K562 (cell line): ENCODE measurements at regions not wholly inside any gene's neighbourhood (a gene's known extent, or its start where the extent isn't known, plus 50 kb on each side); places are given as distances from the start of the nearest gene placed in this dataset.

Experiments used
- ATAC-seq: fragments of 200-7000 bp; cut with Tn5 transposase; 3 replicates; pipeline ENCODE4 v1.9.1; 2020; ENCODE audit warnings: moderate library complexity
- BruUV-seq: library from RNA; stranded (reverse); fragments of 400-500 nt; replicated peaks from 2 replicates; lab custom pipeline; 2021; lab: Mats Ljungman, UMichigan
- CTCF ChIA-PET: fragments of 300-600 bp; formaldehyde crosslinking; extraction: SDS; loops from one replicate; lab custom pipeline; 2021; ENCODE audit warnings: low intra/inter-chr PET ratio; lab: Yijun Ruan, JAX
- POLR2A ChIA-PET: fragments of 300-600, 350-650 bp; sonication (Branson Sonifier 250); formaldehyde crosslinking; extraction: SDS; loops from one replicate; lab custom pipeline; 2021; ENCODE audit warnings: antibody characterized with exemption, inconsistent platforms; lab: Yijun Ruan, JAX
- DNase-seq, 4 experiments: peaks; one replicate each; pipeline versions ENCODE4 v3.0.0 to v3.0.0-alpha.2; 2011 to 2018; ENCODE audit warnings: low spot score in 3 of 4, mixed read lengths in 3 of 4; ENCODE audit errors: extremely low read depth in 1 of 4
- FAIRE-seq: peaks from 2 replicates; lab custom pipeline; 2011; peaks lifted over from hg19 to GRCh38; lab: Jason Lieb, UNC
- H2AFZ ChIP-seq: 2 replicates; pipeline ENCODE4 v1.6.0; 2011; ENCODE audit warnings: low read depth, low read length, control low read depth, inconsistent platforms
- H3K27ac ChIP-seq: fragments of 200-600 bp; 3 replicates; pipeline ENCODE4 v1.8.0; 2011; ENCODE audit warnings: low read depth, mild to moderate bottlenecking, control low read depth, inconsistent platforms, low read length, moderate library complexity, mixed read lengths; ENCODE audit errors: extremely low read depth
- H3K27me3 ChIP-seq, 2 experiments: fragments of 300-600 bp in 1 of 2; 2 replicates in 1 of 2; 3 replicates in 1 of 2; pipeline versions ENCODE4 v1.6.0 to v1.8.0; 2011; ENCODE audit warnings: inconsistent platforms in 2 of 2, low read length in 2 of 2, mild to moderate bottlenecking in 1 of 2, mixed read lengths in 1 of 2, moderate library complexity in 1 of 2; ENCODE audit not compliant: control insufficient read depth in 2 of 2, insufficient read depth in 2 of 2
- H3K36me3 ChIP-seq: fragments of 300-600 bp; 3 replicates; pipeline ENCODE4 v1.8.0; 2011; ENCODE audit warnings: mild to moderate bottlenecking, low read length, inconsistent platforms; ENCODE audit not compliant: control insufficient read depth, insufficient read depth
- H3K4me1 ChIP-seq, 2 experiments: fragments of 200-600 bp in 1 of 2; replicated peaks in 1 of 2; 2 replicates in 1 of 2; 3 replicates in 1 of 2; pipeline versions ENCODE4 v1.5.1 to v1.8.0; 2011; ENCODE audit warnings: inconsistent platforms in 2 of 2, low read length in 2 of 2, mild to moderate bottlenecking in 1 of 2, mixed read lengths in 1 of 2, moderate library complexity in 1 of 2; ENCODE audit not compliant: control insufficient read depth in 2 of 2, insufficient read depth in 2 of 2
- H3K4me2 ChIP-seq: 2 replicates; pipeline ENCODE4 v1.6.1; 2011; ENCODE audit warnings: low read length, control low read depth, inconsistent platforms, mixed read lengths; ENCODE audit not compliant: insufficient read depth
- H3K4me3 ChIP-seq: fragments of 200-600 bp; sonication (generic), shearing (Covaris generic); 2 replicates; pipeline ENCODE4 v1.5.1; 2016; ENCODE audit warnings: control low read depth, inconsistent platforms
- H3K79me2 ChIP-seq: fragments of 200-600 bp; 3 replicates; pipeline ENCODE4 v1.8.0; 2011; ENCODE audit warnings: low read length, inconsistent platforms; ENCODE audit not compliant: control insufficient read depth, insufficient read depth
- H3K9ac ChIP-seq, 2 experiments: 2 replicates each; pipeline versions ENCODE4 v1.6.0 to v1.6.1; 2011; ENCODE audit warnings: low read depth in 2 of 2, low read length in 2 of 2, control low read depth in 1 of 2, inconsistent platforms in 1 of 2, mild to moderate bottlenecking in 1 of 2, mixed read lengths in 1 of 2; ENCODE audit not compliant: insufficient read depth in 1 of 2
- H3K9me1 ChIP-seq: one replicate; pipeline ENCODE4 v1.6.0; 2011; ENCODE audit warnings: inconsistent platforms, mild to moderate bottlenecking, low read length, moderate library complexity; ENCODE audit not compliant: control insufficient read depth, insufficient read depth
- H3K9me3 ChIP-seq: replicated peaks from 2 replicates; pipeline ENCODE4 v1.5.1; 2011; ENCODE audit warnings: low read depth, low read length, inconsistent platforms; ENCODE audit not compliant: control insufficient read depth, insufficient read depth
- H4K20me1 ChIP-seq: replicated peaks from 2 replicates; pipeline ENCODE4 v1.6.1; 2011; ENCODE audit warnings: low read length, inconsistent platforms, mixed read lengths; ENCODE audit not compliant: control insufficient read depth, insufficient read depth
- CBX3 ChIP-seq, 2 experiments: IDR thresholded peaks; 1 replicate in 1 of 2; 2 replicates in 1 of 2; pipeline ENCODE4 v1.6.1; 2012; ENCODE audit warnings: inconsistent platforms in 2 of 2, low read length in 2 of 2, borderline replicate concordance in 1 of 2, control low read depth in 1 of 2
- CCNT2 ChIP-seq: IDR thresholded peaks from 2 replicates; pipeline ENCODE4 v1.6.1; 2011; ENCODE audit warnings: borderline replicate concordance, low read depth, mild to moderate bottlenecking, moderate library complexity, mixed read lengths, low read length; ENCODE audit not compliant: insufficient read length; ENCODE audit errors: extremely low read depth
- CHAMP1 ChIP-seq: fragments of 450-650 bp; IDR thresholded peaks from 2 replicates; pipeline ENCODE4 v1.6.1; 2016; ENCODE audit warnings: mild to moderate bottlenecking
- ETV5 ChIP-seq: sonication (generic); formaldehyde crosslinking; IDR thresholded peaks from 2 replicates; pipeline ENCODE4 v1.4.0; 2020; ENCODE audit warnings: low read depth, mild to moderate bottlenecking, missing genetic modification reagents
- MAFG ChIP-seq: fragments of 450-650 bp; conservative IDR thresholded peaks from 2 replicates; pipeline ENCODE4 v1.6.1; 2016; ENCODE audit warnings: missing genetic modification characterization, missing compliant biosample characterization
- NFE2 ChIP-seq: IDR thresholded peaks from 2 replicates; pipeline ENCODE4 v1.6.1; 2014; ENCODE audit warnings: antibody characterized with exemption, low read depth
- PTTG1 ChIP-seq: fragments of 450-650 bp; IDR thresholded peaks from 2 replicates; pipeline ENCODE4 v1.6.1; 2016; ENCODE audit warnings: low read depth, mild to moderate bottlenecking, missing genetic modification characterization, missing compliant biosample characterization
- TFE3 ChIP-seq: fragments of 450-650 bp; formaldehyde crosslinking; IDR thresholded peaks from 2 replicates; pipeline ENCODE4 v1.4.0; 2020; ENCODE audit warnings: mild to moderate bottlenecking, mixed read lengths
- ZNF316 ChIP-seq: fragments of 450-650 bp; IDR thresholded peaks from 2 replicates; pipeline ENCODE4 v1.6.1; 2016
- ZNF586 ChIP-seq: fragments of 450-650 bp; formaldehyde crosslinking; conservative IDR thresholded peaks from 2 replicates; pipeline ENCODE4 v1.4.0; 2020; ENCODE audit warnings: mild to moderate bottlenecking, moderate library complexity
- WGBS: fragments of 100-300 bp; shearing (Covaris generic); methylation state at CpG from one replicate; pipeline ENCODE4 v1.1.6; 2016; ENCODE audit warnings: low coverage, mixed read lengths; ENCODE audit not compliant: insufficient coverage; ENCODE audit errors: missing lambda C conversion rate; 5-methylcytosine and 5-hydroxymethylcytosine counted together
- in situ Hi-C: fragments of 300-500 bp; cut with MboI; formaldehyde crosslinking; loops from 4 replicates; pipeline ENCODE4 v1.15.0; 2018; ENCODE audit warnings: inconsistent platforms, mixed read lengths
- intact Hi-C: fragments of 100-400 bp; cut with micrococcal nuclease; formaldehyde crosslinking; loops from 2 replicates; pipeline ENCODE4 v1.14.2; 2022

GRCh38 chrX:56029188-56029587 lies 203.0 kb upstream of the KLF8 start:
- Histone ChIP-seq H3K9me3 (no peaks in the 10 kb centered on the region), H3K4me2 (no peak overlapping the region), H3K9me1 (no peaks in the 10 kb centered on the region), H3K4me1 (no peaks in the 10 kb centered on the region; a peak in 1 of 5 replicates), H3K27me3 (no peaks in the 10 kb centered on the region), H2AFZ (no peak overlapping the region), H3K79me2 (no peaks in the 10 kb centered on the region), H3K27ac (no peak overlapping the region), H3K36me3 (no peaks in the 10 kb centered on the region), H4K20me1 (no peaks in the 10 kb centered on the region), H3K9ac (no peak overlapping the region), H3K4me3 (no peak overlapping the region)
- intact Hi-C loops, result no loop called here
- BruUV-seq, result no TSS peak
- FAIRE-seq, result no peak
- ATAC-seq, result no peak
- in situ Hi-C loops, result no loop called here
- CTCF ChIA-PET, result no interaction called here
- WGBS, result 0% methylated on average over 5 of the region's 5 CpGs
- POLR2A ChIA-PET, result no interaction called here
- TF ChIP-seq PTTG1 (tag) (no peak), ZNF316 (no peak), CBX3 (IDR thresholded peaks at IDR 0.05; ENCODE audit: borderline replicate concordance in 1 of 2, low read length in 2 of 2) (no peak), ZNF586 (CRISPR knock-in tag) (no peak), ETV5 (CRISPR knock-in tag) (no peak), MAFG (0 out of 2 replicates have a peak, but pooled peaks have one; percentile 17), CCNT2 (no peak), CHAMP1 (no peak), NFE2 (0 out of 2 replicates have a peak, but pooled peaks have one; percentile 14), TFE3 (CRISPR knock-in tag) (no peak)
- DNase-seq, result no peak
